Nephron (organoid): ENCODE measurements at regions not wholly inside any gene's neighbourhood (a gene's known extent, or its start where the extent isn't known, plus 50 kb on each side); places are given as distances from the start of the nearest gene placed in this dataset.

Source experiments
- H3K27ac Mint-ChIP-seq, 3 experiments: 2 replicates each; pipeline ENCODE4 v1.8.0; 2020; ENCODE audit warnings: mixed read lengths in 3 of 3, mild to moderate bottlenecking in 2 of 3, moderate library complexity in 1 of 3
- H3K27me3 Mint-ChIP-seq: 2 replicates; pipeline ENCODE4 v1.8.0; 2021; ENCODE audit warnings: low read depth, mild to moderate bottlenecking, moderate library complexity, mixed read lengths
- H3K36me3 Mint-ChIP-seq: 2 replicates; pipeline ENCODE4 v1.8.0; 2020; ENCODE audit warnings: low read depth, mixed read lengths
- H3K4me1 Mint-ChIP-seq: 2 replicates; pipeline ENCODE4 v1.8.0; 2020; ENCODE audit warnings: mixed read lengths
- H3K4me3 Mint-ChIP-seq, 3 experiments: 2 replicates each; pipeline ENCODE4 v1.8.0; 2020; ENCODE audit warnings: mild to moderate bottlenecking in 3 of 3, mixed read lengths in 3 of 3, moderate library complexity in 2 of 3
- H3K9me3 Mint-ChIP-seq: 2 replicates; pipeline ENCODE4 v1.8.0; 2020; ENCODE audit warnings: mixed read lengths
- TF ChIP-seq, protein P1 (sequence below), 3 experiments: fragments of 200-600 bp; sonication (generic); IDR thresholded peaks; one replicate each; pipeline ENCODE4 v1.5.0; 2021; ENCODE audit warnings: antibody characterized with exemption in 3 of 3; ENCODE audit not compliant: unreplicated experiment in 3 of 3

DNA sequence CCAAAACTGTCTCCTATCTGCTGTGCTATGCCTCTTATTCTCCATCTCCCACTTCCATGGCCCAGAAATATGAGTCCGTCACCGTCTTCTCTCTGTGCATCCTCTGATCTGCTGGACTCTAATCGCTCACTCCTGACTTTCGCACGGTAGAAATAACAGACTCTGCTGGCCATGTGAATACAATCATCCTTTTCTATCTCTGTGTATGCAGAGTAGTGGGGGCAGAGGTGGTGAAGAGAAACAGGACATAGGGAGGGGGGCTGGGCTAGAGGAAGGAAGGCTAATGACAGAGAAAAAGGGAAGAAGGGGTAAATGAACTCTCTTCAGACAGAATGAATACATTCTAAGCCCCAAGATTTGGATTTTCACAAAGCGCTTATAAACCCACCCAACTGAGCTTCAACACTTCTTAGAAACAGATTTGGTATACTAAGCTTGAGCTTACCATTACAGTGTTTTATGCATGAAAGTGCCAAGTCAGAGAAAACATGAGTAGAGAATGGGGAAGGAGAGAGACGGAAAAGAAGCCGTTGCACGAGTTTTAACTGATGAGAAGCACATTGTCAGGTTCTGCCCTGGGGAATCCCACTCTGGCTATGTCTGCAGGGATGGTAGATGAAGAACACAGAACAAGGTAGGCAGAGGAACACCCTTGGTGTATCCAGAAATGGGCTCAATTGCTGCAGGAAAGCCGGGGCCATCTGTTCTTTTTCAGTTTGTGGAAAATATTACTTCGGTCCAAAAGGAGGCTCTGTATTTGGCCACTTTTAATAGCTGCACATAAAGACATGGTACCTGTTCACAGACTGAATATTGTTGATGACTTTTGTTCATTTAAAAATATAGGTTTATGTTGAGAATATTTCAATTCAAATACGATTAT is 324.7 kb downstream of the ETS1 start:
- Mint-ChIP-seq H3K4me1 (peaks cover 23% of the 10 kb centered on the region), H3K36me3 (no peaks in the 10 kb centered on the region), H3K4me3 (no peak overlapping the region), H3K9me3 (peaks cover 2% of the 10 kb centered on the region), H3K27me3 (peaks cover 4% of the 10 kb centered on the region), H3K27ac (peak overlapping the region in 1 of 3 experiments; percentile 35)
- TF ChIP-seq, protein P1, sequence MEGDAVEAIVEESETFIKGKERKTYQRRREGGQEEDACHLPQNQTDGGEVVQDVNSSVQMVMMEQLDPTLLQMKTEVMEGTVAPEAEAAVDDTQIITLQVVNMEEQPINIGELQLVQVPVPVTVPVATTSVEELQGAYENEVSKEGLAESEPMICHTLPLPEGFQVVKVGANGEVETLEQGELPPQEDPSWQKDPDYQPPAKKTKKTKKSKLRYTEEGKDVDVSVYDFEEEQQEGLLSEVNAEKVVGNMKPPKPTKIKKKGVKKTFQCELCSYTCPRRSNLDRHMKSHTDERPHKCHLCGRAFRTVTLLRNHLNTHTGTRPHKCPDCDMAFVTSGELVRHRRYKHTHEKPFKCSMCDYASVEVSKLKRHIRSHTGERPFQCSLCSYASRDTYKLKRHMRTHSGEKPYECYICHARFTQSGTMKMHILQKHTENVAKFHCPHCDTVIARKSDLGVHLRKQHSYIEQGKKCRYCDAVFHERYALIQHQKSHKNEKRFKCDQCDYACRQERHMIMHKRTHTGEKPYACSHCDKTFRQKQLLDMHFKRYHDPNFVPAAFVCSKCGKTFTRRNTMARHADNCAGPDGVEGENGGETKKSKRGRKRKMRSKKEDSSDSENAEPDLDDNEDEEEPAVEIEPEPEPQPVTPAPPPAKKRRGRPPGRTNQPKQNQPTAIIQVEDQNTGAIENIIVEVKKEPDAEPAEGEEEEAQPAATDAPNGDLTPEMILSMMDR (IDR thresholded peaks at IDR 0.05; ENCODE audit: unreplicated experiment in 3 of 3) = no peak

DNA sequence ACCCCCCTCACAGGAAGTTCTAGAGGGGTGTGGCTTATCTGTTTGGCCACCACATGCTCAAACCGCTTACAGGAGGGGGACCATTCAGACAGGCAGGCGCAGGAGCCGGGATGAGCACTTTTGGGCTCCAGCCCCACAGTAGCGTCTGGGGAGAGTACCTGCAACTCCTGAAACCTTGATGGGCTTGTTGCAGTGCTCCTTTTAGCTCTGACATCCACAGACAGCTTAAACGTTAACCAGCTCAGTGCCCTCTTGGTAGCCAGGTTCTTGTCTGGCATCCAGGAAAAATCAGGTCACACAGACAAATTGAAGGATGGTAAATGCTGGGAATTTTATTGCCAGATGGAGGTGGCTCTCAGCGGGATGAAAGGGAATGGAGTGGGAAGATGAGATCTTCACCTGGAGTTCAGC is 326.3 kb downstream of the ETS1 start:
- Mint-ChIP-seq H3K27me3 (peaks cover 4% of the 10 kb centered on the region), H3K4me3 (no peak overlapping the region), H3K9me3 (peaks cover 5% of the 10 kb centered on the region), H3K36me3 (no peaks in the 10 kb centered on the region), H3K27ac (peak overlapping the region; percentile 9 to 90 (median 58)), H3K4me1 (peaks cover 23% of the 10 kb centered on the region)
- TF ChIP-seq, protein P1 (IDR thresholded peaks at IDR 0.05; ENCODE audit: unreplicated experiment in 3 of 3) = no peak

DNA sequence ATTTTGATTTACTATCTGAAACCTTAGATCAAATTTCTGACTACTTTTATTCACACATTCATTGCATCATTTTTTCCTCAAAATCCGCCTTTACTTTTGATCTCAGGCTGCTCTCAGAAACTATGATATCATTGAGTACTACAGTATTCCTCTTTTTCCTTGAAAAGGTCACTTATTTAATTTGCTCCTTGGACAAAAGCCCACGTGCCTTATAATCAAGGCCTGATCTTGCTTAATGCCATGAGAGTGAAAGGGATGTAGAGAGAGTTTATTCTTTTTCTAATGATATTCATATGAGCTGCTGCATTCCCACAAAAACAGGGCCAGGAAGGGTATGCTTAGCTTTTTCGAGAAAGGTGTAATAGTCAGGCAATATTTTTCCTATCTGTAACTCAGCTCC is 327.0 kb downstream of the ETS1 start:
- TF ChIP-seq, protein P1 (IDR thresholded peaks at IDR 0.05; ENCODE audit: unreplicated experiment in 3 of 3) = no peak
- Mint-ChIP-seq H3K9me3 (peaks cover 5% of the 10 kb centered on the region), H3K4me1 (peaks cover 23% of the 10 kb centered on the region), H3K36me3 (no peaks in the 10 kb centered on the region), H3K27ac (peak overlapping the region; percentile 9 to 90 (median 58)), H3K27me3 (peaks cover 4% of the 10 kb centered on the region), H3K4me3 (no peak overlapping the region)

DNA sequence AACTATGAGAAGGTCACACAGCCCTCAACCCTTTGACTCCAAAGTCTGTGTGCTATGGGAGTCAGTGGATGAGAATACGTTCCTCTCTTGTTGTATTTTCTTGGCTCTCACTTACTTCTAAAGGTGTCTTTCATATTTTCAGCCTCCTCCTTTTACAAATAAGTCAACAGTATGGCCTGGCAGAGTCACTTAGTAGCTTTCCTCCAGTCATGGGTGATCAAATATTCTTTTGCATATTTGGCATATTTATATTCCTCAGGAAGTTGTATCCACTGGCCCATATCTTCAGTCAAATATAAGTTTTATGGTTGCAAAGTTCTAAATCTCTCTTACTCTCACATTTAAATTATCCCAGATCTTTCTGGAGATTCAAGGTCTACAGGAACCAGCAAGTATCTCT is 327.5 kb downstream of the ETS1 start:
- peaks cover 23% of the 10 kb centered on the region for H3K4me1 Mint-ChIP-seq
- no peak overlapping the region for H3K4me3 Mint-ChIP-seq
- no peaks in the 10 kb centered on the region for H3K36me3 Mint-ChIP-seq
- TF ChIP-seq, protein P1 (IDR thresholded peaks at IDR 0.05; ENCODE audit: unreplicated experiment in 3 of 3) = no peak
- H3K9me3 Mint-ChIP-seq = peaks cover 5% of the 10 kb centered on the region
- H3K27ac Mint-ChIP-seq = peak overlapping the region; percentile 58 to 90 (median 86)
- peaks cover 4% of the 10 kb centered on the region for H3K27me3 Mint-ChIP-seq

DNA sequence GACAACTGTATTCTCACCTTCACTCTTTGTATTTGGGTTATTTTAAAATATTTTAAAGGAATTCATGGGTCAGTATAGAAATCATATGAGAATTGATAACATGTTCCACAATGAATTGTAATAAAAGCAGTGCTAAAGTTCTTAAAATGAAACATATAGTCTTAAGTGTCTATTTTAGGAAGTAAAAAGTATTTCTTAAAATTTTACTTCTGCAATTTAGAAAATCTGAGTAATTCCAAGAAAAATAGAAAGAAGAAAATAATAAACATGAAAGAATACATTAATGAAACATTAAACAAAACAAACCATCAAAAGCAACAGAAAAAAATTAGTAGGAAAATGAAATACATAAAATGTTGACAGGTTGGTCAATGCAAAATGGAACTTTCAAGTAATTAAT is 332.4 kb downstream of the ETS1 start:
- Mint-ChIP-seq H3K4me1 (peaks cover 32% of the 10 kb centered on the region), H3K4me3 (no peak overlapping the region), H3K27ac (no peak overlapping the region), H3K36me3 (peaks cover 3% of the 10 kb centered on the region), H3K27me3 (peaks cover 4% of the 10 kb centered on the region), H3K9me3 (peaks cover 5% of the 10 kb centered on the region)
- TF ChIP-seq, protein P1 (IDR thresholded peaks at IDR 0.05; ENCODE audit: unreplicated experiment in 3 of 3) = no peak

DNA sequence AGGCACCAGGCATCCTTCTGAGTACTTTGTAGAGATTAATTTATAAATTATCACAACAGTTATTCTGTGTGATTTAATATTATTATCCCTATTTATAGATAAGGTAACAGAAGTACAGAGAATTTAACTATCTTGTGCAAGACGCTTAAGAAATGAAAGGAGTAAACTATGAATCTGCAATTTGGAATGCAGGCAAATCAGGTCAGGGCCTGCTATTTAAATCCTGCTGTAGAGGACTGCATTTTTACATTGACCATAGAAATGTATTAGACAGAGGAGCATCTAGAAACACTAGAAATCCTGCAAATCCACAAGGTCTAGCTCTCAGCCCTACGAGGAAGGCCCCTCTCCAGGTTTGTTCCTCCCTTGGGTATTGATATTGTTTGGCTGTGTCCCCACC is 336.2 kb downstream of the ETS1 start:
- TF ChIP-seq, protein P1 (IDR thresholded peaks at IDR 0.05; ENCODE audit: unreplicated experiment in 3 of 3) = no peak
- Mint-ChIP-seq H3K4me1 (peaks cover 40% of the 10 kb centered on the region), H3K36me3 (peaks cover 3% of the 10 kb centered on the region), H3K27ac (peak overlapping the region; percentile 9 to 94 (median 40)), H3K9me3 (no peaks in the 10 kb centered on the region), H3K4me3 (no peak overlapping the region), H3K27me3 (peaks cover 5% of the 10 kb centered on the region)
